ENCODE measurements at regions not wholly inside any gene's neighbourhood (a gene's known extent, or its start where the extent isn't known, plus 50 kb on each side); places are given as distances from the start of the nearest gene placed in this dataset.

DNA sequence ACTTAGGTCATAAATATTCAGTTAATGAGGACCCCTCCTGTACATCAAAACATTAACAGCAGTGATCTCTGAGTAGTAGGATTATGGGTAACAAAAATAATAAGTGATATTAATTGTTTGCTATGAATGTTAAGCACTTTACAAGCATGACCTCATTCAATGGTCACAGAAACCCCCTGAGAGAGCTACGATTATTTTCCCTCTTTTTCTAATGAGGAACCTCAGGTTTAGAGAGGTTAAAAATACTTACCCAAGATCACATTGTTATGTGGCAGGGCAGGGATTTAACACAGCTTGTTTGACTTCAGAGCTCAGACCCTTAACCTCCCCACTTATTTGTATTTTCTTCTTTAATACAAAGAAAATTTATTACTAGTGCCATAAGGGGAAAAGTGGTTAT lies 228.2 kb downstream of the TBL1XR1 start:
- H3K9me3 ChIP-seq: no peaks in the 10 kb centered on the region
- DNase-seq: no peak

DNA sequence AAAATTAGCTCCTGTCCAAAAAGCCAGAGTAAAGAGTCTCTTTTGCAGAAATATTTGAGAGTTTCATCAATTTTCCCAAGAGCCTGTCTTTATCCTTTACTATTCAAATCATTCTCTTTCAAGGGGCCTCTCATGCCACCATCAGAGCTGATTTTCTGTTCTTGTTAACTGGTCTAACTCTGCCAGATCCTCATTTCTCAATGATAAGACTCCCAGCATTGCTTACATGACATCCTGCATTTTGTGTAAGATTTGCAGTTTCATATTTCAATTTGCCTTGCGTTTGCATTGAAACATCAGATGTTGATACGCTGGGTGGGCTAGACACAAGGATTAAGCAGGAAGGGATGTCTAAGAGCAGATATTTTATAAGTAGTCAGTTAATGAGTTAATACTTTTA lies 228.7 kb downstream of the TBL1XR1 start:
- H3K36me3 ChIP-seq: no peaks in the 10 kb centered on the region
- H3K4me3 ChIP-seq: no peak overlapping the region
- H3K9me3 ChIP-seq: no peaks in the 10 kb centered on the region
- no peak for TF ChIP-seq POLR2A (IDR thresholded peaks at IDR 0.05)
- TF ChIP-seq, protein P1, sequence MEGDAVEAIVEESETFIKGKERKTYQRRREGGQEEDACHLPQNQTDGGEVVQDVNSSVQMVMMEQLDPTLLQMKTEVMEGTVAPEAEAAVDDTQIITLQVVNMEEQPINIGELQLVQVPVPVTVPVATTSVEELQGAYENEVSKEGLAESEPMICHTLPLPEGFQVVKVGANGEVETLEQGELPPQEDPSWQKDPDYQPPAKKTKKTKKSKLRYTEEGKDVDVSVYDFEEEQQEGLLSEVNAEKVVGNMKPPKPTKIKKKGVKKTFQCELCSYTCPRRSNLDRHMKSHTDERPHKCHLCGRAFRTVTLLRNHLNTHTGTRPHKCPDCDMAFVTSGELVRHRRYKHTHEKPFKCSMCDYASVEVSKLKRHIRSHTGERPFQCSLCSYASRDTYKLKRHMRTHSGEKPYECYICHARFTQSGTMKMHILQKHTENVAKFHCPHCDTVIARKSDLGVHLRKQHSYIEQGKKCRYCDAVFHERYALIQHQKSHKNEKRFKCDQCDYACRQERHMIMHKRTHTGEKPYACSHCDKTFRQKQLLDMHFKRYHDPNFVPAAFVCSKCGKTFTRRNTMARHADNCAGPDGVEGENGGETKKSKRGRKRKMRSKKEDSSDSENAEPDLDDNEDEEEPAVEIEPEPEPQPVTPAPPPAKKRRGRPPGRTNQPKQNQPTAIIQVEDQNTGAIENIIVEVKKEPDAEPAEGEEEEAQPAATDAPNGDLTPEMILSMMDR (IDR thresholded peaks at IDR 0.05): no peak
- no peak for DNase-seq
- H3K4me1 ChIP-seq: no peaks in the 10 kb centered on the region
- H3K27ac ChIP-seq: no peak overlapping the region
- H3K27me3 ChIP-seq: no peaks in the 10 kb centered on the region

More for the DNA sequence above, 228.2 kb downstream of the TBL1XR1 start:
- H3K27ac ChIP-seq: no peak overlapping the region
- H3K4me1 ChIP-seq: no peaks in the 10 kb centered on the region
- TF ChIP-seq, protein P1 (IDR thresholded peaks at IDR 0.05): no peak
- no peak for TF ChIP-seq POLR2A (IDR thresholded peaks at IDR 0.05)
- H3K36me3 ChIP-seq: no peaks in the 10 kb centered on the region
- no peak overlapping the region for H3K4me3 ChIP-seq
- H3K27me3 ChIP-seq: no peaks in the 10 kb centered on the region

DNA sequence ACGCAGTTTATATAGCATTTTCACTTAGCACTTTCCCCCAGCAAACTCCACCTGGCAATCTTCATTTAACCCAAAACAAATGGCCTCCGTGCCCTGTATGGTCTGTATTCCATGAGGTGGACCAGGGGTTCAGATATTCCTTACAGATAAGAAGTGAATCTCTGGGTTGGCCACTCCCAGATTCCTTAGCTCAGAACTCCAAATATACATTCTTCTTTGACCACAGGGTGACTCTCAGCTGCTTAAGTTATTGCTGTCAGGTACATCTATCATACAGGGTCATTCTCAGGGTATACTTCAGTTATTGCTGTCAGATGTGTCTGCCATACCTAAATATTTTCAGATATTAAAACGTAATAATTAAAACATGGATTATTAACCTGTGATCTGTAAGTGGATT lies 229.8 kb downstream of the TBL1XR1 start:
- H3K4me1 ChIP-seq: no peaks in the 10 kb centered on the region
- H3K27ac ChIP-seq: no peak overlapping the region
- DNase-seq: no peak
- H3K36me3 ChIP-seq: no peaks in the 10 kb centered on the region
- TF ChIP-seq, protein P1 (IDR thresholded peaks at IDR 0.05): no peak
- TF ChIP-seq POLR2A (IDR thresholded peaks at IDR 0.05): no peak
- no peaks in the 10 kb centered on the region for H3K27me3 ChIP-seq
- H3K4me3 ChIP-seq: no peak overlapping the region
- no peaks in the 10 kb centered on the region for H3K9me3 ChIP-seq

DNA sequence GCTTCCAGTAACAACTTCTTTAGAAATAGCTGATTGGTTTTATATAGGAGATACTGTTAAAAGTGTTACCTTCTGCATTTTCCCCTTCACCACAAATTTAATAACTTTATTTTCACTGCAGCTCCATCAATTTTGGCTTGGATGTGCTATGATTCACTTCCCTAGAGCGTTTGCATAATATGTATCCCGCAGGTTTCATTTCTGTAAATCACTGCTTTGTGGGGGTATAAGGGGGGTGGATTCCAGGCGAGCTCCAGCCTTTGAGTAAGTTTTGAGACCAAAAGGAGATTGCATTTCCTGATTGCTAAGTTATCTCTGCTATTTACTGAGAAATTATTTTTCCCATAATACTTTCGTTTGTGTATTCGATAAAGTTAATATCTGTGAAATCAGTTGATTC lies 232.6 kb downstream of the TBL1XR1 start:
- H3K27ac ChIP-seq: no peak overlapping the region
- no peak for DNase-seq
- no peaks in the 10 kb centered on the region for H3K4me1 ChIP-seq
- no peak overlapping the region for H3K4me3 ChIP-seq
- no peak for TF ChIP-seq POLR2A (IDR thresholded peaks at IDR 0.05)
- TF ChIP-seq, protein P1 (IDR thresholded peaks at IDR 0.05): no peak
- no peaks in the 10 kb centered on the region for H3K36me3 ChIP-seq
- no peaks in the 10 kb centered on the region for H3K27me3 ChIP-seq
- no peaks in the 10 kb centered on the region for H3K9me3 ChIP-seq

DNA sequence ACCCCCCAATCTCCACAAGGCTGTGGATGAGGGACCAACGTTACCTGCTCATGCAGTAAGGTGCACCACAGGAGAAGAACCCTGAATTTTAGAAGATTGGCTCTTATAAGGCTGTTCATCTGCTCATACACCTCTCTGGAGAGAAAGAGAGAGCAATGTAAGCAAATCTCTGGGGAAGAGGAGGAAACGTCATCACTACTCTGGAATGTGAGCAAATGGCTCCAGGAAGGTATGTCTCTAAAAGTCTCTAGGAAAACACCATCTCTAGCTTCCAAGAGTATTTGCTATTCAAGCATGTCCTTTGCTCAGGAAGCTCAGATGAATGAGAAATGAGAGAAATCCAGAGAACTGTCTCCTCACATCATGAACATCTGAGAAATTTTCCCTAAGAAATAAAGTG lies 235.4 kb downstream of the TBL1XR1 start:
- no peak overlapping the region for H3K4me3 ChIP-seq
- no peaks in the 10 kb centered on the region for H3K4me1 ChIP-seq
- TF ChIP-seq, protein P1 (IDR thresholded peaks at IDR 0.05): no peak
- no peak for TF ChIP-seq POLR2A (IDR thresholded peaks at IDR 0.05)

DNA sequence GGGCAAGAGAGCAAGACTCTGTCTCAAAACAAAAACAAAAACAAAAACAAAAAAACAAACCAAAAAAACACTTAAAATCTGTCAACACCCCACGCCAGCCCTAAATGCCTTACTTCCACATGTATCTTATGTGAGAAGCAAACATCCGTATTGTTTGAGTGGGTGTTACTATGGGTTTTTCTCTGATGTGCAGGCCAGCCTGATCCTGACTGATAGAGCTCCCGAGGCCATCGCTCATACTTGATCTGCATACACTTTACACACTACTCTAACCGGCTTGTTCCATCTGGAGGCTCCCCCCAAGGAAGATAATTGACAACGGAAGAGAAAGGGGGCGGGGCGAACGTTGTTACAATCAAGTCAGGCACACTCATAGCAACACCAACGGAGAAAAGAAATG lies 237.4 kb downstream of the TBL1XR1 start:
- Histone ChIP-seq H3K4me3 (no peak overlapping the region), H3K27ac (no peak overlapping the region), H3K4me1 (no peaks in the 10 kb centered on the region), H3K27me3 (no peaks in the 10 kb centered on the region), H3K36me3 (no peaks in the 10 kb centered on the region), H3K9me3 (no peaks in the 10 kb centered on the region)
- DNase-seq: no peak
- TF ChIP-seq, protein P1 (IDR thresholded peaks at IDR 0.05): no peak
- no peak for TF ChIP-seq POLR2A (IDR thresholded peaks at IDR 0.05)

More for the DNA sequence above, 235.4 kb downstream of the TBL1XR1 start:
- Histone ChIP-seq H3K27me3 (no peaks in the 10 kb centered on the region), H3K27ac (no peak overlapping the region), H3K36me3 (no peaks in the 10 kb centered on the region), H3K9me3 (no peaks in the 10 kb centered on the region)
- DNase-seq: no peak

All from Peyer's patch (tissue), 4 donors.